Astrocyte of the spinal cord (primary cell): ENCODE measurements at regions not wholly inside any gene's neighbourhood (a gene's known extent, or its start where the extent isn't known, plus 50 kb on each side); places are given as distances from the start of the nearest gene placed in this dataset.

ENCODE experiments used
- DNase-seq: peaks from one replicate; pipeline ENCODE4 v3.0.0; 2011; ENCODE audit warnings: low read depth, low spot score
- H3K4me3 ChIP-seq: 2 replicates; pipeline ENCODE4 v1.5.1; 2011; ENCODE audit warnings: low read depth, mild to moderate bottlenecking, low read length, moderate library complexity
- in situ Hi-C: cut with HindIII; loops from 2 replicates; pipeline ENCODE4 v1.10.0; 2017; ENCODE audit warnings: low sequenced_read_pairs
- TF ChIP-seq, protein P1 (sequence below): IDR thresholded peaks from 2 replicates; pipeline ENCODE4 v1.5.1; 2012; ENCODE audit warnings: low read depth, mild to moderate bottlenecking, low read length, inconsistent platforms

DNA sequence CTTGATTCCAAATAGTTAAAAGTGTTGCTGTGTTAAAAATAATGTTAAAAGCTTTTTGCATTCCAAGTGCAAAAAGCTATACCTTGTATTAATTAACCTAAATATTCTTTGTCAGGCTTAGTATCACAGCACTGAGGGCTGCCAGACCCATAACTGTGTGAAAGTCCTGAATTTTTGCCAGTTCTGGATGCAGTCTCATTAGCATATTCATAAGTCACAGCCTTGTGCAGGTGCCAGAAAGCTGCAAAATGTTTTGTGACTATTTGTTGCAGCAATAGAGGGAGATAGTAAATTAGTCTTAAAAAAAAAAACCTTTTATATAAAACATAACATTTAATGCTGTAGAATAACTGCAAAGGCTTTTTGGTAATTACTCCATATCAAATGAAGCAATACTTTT lies 56.6 kb downstream of the SLITRK1 start:
- TF ChIP-seq, protein P1, sequence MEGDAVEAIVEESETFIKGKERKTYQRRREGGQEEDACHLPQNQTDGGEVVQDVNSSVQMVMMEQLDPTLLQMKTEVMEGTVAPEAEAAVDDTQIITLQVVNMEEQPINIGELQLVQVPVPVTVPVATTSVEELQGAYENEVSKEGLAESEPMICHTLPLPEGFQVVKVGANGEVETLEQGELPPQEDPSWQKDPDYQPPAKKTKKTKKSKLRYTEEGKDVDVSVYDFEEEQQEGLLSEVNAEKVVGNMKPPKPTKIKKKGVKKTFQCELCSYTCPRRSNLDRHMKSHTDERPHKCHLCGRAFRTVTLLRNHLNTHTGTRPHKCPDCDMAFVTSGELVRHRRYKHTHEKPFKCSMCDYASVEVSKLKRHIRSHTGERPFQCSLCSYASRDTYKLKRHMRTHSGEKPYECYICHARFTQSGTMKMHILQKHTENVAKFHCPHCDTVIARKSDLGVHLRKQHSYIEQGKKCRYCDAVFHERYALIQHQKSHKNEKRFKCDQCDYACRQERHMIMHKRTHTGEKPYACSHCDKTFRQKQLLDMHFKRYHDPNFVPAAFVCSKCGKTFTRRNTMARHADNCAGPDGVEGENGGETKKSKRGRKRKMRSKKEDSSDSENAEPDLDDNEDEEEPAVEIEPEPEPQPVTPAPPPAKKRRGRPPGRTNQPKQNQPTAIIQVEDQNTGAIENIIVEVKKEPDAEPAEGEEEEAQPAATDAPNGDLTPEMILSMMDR: no peak
- H3K4me3 ChIP-seq: no peak overlapping the region
- in situ Hi-C loops: no loop called here
- DNase-seq: no peak

DNA sequence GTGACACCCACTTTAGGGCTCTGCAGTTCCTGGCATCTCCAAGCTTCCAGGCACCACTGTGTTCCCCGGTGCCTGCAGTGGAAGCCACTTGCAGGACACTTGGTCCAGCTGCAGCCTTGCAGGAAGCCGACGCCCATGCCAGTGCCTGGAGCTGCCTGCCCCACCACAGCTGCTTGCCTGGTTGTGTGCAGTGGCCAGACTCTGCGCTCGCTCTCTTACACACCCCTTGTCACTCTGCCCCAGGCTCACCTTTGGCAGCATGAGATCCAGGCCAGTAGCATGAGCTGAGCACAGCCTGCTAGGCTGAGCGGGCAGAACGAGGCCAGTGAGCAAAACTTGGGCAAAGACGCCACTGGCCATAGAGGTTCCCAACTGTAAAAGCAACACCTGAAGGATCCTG lies 57.7 kb downstream of the SLITRK1 start:
- in situ Hi-C loops: no loop called here
- no peak overlapping the region for H3K4me3 ChIP-seq
- TF ChIP-seq, protein P1: no peak
- no peak for DNase-seq

DNA sequence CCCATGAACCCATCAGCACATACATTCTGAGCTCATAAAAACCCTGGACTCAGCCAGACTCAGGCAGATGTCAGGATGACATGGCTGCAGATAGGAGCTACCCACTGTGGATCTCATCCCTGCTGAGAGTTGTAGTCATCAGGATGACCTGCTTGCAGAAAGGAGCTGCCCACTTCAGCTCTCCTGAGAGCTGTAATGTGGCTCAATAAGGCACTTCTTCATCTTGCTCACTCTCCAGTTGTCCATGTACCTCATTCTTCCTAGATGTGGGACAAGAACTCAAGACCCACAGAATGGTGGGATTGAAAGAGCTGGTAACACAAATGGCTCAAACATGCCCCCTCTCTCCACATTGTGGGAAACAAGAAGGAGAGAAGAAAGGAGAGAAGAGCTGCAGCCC lies 58.2 kb downstream of the SLITRK1 start:
- DNase-seq: no peak
- in situ Hi-C loops: no loop called here
- no peak overlapping the region for H3K4me3 ChIP-seq
- TF ChIP-seq, protein P1: no peak

DNA sequence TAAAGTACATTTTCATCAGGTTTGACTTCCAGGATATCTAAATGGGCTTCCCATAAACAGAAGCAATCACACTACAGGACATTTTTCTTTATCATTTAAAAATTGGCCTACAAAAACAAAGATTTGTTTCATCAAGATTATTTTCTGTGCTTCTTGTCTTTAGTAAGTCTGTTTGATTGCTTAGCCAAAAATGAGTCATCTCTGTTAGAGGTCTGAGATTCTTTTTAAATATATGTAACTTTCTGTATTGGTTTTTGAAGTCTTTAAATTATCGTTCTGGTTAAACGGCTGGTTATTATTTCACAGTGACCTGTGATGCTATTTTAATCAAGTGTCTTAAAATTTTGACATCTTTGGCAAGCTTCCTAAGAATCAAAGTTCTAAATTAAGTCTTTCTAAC lies 62.7 kb downstream of the SLITRK1 start:
- TF ChIP-seq, protein P1: no peak
- H3K4me3 ChIP-seq: no peak overlapping the region

DNA sequence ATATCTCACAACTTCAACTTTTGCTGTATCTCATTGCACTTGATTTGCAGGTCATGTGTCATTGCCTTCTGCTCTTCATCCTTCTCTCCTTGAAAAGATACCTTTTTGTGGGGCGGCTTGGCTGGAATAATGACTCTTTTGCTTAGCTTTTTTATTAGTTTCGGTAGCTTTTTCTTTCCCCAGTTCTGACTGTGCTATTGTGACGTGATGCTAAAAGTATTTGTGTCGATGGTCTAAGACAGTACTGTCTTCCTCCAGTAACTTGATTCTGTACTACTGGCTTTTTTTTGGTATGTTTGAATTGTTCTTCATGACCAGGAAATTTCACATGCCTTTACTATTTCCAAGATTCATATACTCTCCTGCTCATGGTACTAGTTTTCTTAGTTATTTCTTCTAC lies 63.1 kb downstream of the SLITRK1 start:
- in situ Hi-C loops: no loop called here
- no peak overlapping the region for H3K4me3 ChIP-seq
- peak; percentile 50 for DNase-seq
- TF ChIP-seq, protein P1: no peak

More for the DNA sequence above, 62.7 kb downstream of the SLITRK1 start:
- in situ Hi-C loops: no loop called here
- DNase-seq: peak; percentile 59

DNA sequence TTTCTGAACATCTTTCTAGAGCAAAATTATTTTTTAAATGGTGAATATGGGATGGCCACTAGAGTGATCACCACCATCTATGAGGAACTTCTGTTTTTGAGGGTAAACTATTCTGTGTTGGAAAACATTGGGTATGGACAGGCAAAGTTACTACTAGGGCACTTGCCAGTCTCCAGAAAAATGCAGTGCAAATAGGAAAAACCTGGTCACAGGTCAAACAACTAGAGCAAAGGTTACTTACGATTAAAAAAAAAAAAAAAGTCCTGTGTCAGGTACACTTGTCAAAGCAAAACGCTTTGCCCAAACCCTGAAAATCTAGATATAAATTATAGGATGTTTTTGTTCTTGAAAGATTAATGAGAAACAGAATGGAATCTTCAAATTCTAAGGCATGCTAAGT lies 66.2 kb downstream of the SLITRK1 start:
- no peak overlapping the region for H3K4me3 ChIP-seq
- in situ Hi-C loops: no loop called here
- no peak for DNase-seq
- TF ChIP-seq, protein P1: no peak

DNA sequence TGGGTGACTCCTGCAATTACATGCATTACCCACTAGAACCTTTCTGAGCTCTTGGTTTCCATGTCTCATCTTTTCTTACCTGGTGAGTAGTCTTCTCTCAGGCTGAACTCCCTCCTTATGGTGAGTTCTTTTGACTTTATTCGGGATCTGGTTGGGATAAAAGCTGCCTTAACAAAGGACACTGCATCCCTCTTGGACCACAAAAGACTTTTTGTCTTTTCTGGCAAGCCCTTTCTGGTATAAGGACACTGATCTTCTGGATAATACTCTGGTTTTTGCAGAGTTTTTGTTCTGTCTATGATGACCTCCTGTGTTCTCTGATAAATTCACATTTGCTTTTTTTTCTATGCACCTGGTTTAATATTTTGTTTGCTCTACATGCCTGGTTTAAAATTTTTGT lies 66.7 kb downstream of the SLITRK1 start:
- TF ChIP-seq, protein P1: no peak
- in situ Hi-C loops: no loop called here
- no peak for DNase-seq
- H3K4me3 ChIP-seq: no peak overlapping the region
